DND-41 (cell line): ENCODE measurements at regions not wholly inside any gene's neighbourhood (a gene's known extent, or its start where the extent isn't known, plus 50 kb on each side); places are given as distances from the start of the nearest gene placed in this dataset.

Experiments used
- CTCF ChIP-seq: IDR thresholded peaks from 2 replicates; pipeline ENCODE4 v1.5.1; 2012; ENCODE audit warnings: borderline replicate concordance, low read length, moderate library complexity, mild to moderate bottlenecking; ENCODE audit not compliant: poor library complexity, severe bottlenecking; ENCODE audit errors: extremely low read depth
- EZH2 ChIP-seq: IDR thresholded peaks from 3 replicates; pipeline ENCODE4 v1.6.1; 2012; ENCODE audit warnings: borderline replicate concordance, low read depth, mild to moderate bottlenecking, moderate library complexity, low read length, inconsistent platforms; ENCODE audit not compliant: severe bottlenecking

- TF ChIP-seq CTCF (no peak), EZH2 (no peak)
These were observed 67.8 kb upstream of the CITED2 start for GRCh38 chr6:139442188-139442671.
